HG03095 (cell line): ENCODE measurements at regions not wholly inside any gene's neighbourhood (a gene's known extent, or its start where the extent isn't known, plus 50 kb on each side); places are given as distances from the start of the nearest gene placed in this dataset.
A peak's percentile ranks its signal among the peaks of the same experiment; 100 is the strongest.
"Not testable (repeated sequence)": the region's sequence is repeated elsewhere in the genome, so short reads cannot be mapped to it uniquely, and the experiment has no call there.

Experiments used
- ATAC-seq: cut with Tn5 transposase; IDR thresholded peaks from one replicate; pipeline ENCODE4 v1.9.1; 2021; ENCODE audit warnings: moderate library complexity; ENCODE audit not compliant: unreplicated experiment

GRCh38 chr4:163077680-163078079 is 89.0 kb downstream of the NAF1 start:
- ATAC-seq, result no peak

- ATAC-seq, result no peak
Observed at GRCh38 chr4:163072222-163072621, 94.5 kb downstream of the NAF1 start.

- no peak for ATAC-seq
Observed at GRCh38 chr4:163071308-163071707, 95.4 kb downstream of the NAF1 start.

- ATAC-seq, result no peak
Observed at GRCh38 chr4:163070023-163070422, 96.7 kb downstream of the NAF1 start.

GRCh38 chr4:163063891-163064290 is 102.8 kb downstream of the NAF1 start:
- ATAC-seq, result no peak

GRCh38 chr4:163048447-163048846 is 118.2 kb downstream of the NAF1 start:
- peak; percentile 92 for ATAC-seq

GRCh38 chr4:163042306-163042705 is 124.4 kb downstream of the NAF1 start:
- peak; percentile 59 for ATAC-seq

- ATAC-seq, result no peak
Observed at GRCh38 chr4:163017135-163017534, 149.6 kb downstream of the NAF1 start.

- ATAC-seq, result no peak
Observed at GRCh38 chr4:163012816-163013215, 153.9 kb downstream of the NAF1 start.

GRCh38 chr4:163003979-163004378 is 162.7 kb downstream of the NAF1 start:
- no peak for ATAC-seq

- ATAC-seq, result no peak
Observed at GRCh38 chr4:162988530-162988929, 178.2 kb downstream of the NAF1 start.

- ATAC-seq, result no peak
Observed at GRCh38 chr4:162985131-162985530, 181.6 kb downstream of the NAF1 start.

GRCh38 chr4:162984621-162985020 is 182.1 kb downstream of the NAF1 start:
- no peak for ATAC-seq

- no peak for ATAC-seq
Observed at GRCh38 chr4:162981823-162982222, 184.9 kb downstream of the NAF1 start.

GRCh38 chr4:162978398-162978797 is 188.3 kb downstream of the NAF1 start:
- ATAC-seq, result no peak

GRCh38 chr4:162977788-162978187 is 188.9 kb downstream of the NAF1 start:
- ATAC-seq, result no peak

GRCh38 chr4:162972661-162973330 is 193.9 kb downstream of the NAF1 start:
- no peak for ATAC-seq

GRCh38 chr4:162969194-162969593 is 197.5 kb downstream of the NAF1 start:
- ATAC-seq, result no peak

- ATAC-seq, result not testable (repeated sequence)
Observed at GRCh38 chr4:162965978-162966377, 200.7 kb downstream of the NAF1 start.

- no peak for ATAC-seq
Observed at GRCh38 chr4:162959046-162959445, 207.6 kb downstream of the NAF1 start.

GRCh38 chr4:162957521-162958143 is 209.1 kb downstream of the NAF1 start:
- no peak for ATAC-seq

- no peak for ATAC-seq
Observed at GRCh38 chr4:162954976-162955375, 211.7 kb downstream of the NAF1 start.

- ATAC-seq, result no peak
Observed at GRCh38 chr4:162952232-162952631, 214.5 kb downstream of the NAF1 start.
